Astrocyte (in vitro differentiated cells and primary cell): ENCODE measurements at regions not wholly inside any gene's neighbourhood (a gene's known extent, or its start where the extent isn't known, plus 50 kb on each side); places are given as distances from the start of the nearest gene placed in this dataset.

Source experiments
- DNase-seq: peaks from one replicate; pipeline ENCODE4 v3.0.0-alpha.2; 2010; ENCODE audit warnings: low read depth
- FAIRE-seq: peaks from 2 replicates; lab custom pipeline; 2011; peaks lifted over from hg19 to GRCh38; lab: Jason Lieb, UNC
- H2AFZ ChIP-seq: 2 replicates; pipeline ENCODE4 v1.6.0; 2012; ENCODE audit warnings: low read depth, low read length, inconsistent platforms
- H3K27ac ChIP-seq: 2 replicates; pipeline ENCODE4 v1.5.1; 2011; ENCODE audit warnings: low read depth, low read length, inconsistent platforms
- H3K27me3 ChIP-seq: 2 replicates; pipeline ENCODE4 v1.6.0; 2011; ENCODE audit warnings: low read length, inconsistent platforms; ENCODE audit not compliant: insufficient read depth
- H3K36me3 ChIP-seq: 2 replicates; pipeline ENCODE4 v1.5.1; 2011; ENCODE audit warnings: low read length, inconsistent platforms; ENCODE audit not compliant: insufficient read depth
- H3K4me1 ChIP-seq: 2 replicates; pipeline ENCODE4 v1.5.1; 2011; ENCODE audit warnings: low read length, inconsistent platforms; ENCODE audit not compliant: insufficient read depth
- H3K4me2 ChIP-seq: 2 replicates; pipeline ENCODE4 v1.6.0; 2012; ENCODE audit warnings: low read length, inconsistent platforms
- H3K4me3 ChIP-seq: 2 replicates; pipeline ENCODE4 v1.5.1; 2011; ENCODE audit warnings: low read depth, mild to moderate bottlenecking, low read length, inconsistent platforms; ENCODE audit not compliant: insufficient read depth
- H3K79me2 ChIP-seq: 2 replicates; pipeline ENCODE4 v1.6.0; 2012; ENCODE audit warnings: mild to moderate bottlenecking, low read length, inconsistent platforms; ENCODE audit not compliant: insufficient read depth
- H3K9ac ChIP-seq: 2 replicates; pipeline ENCODE4 v1.6.0; 2012; ENCODE audit warnings: mild to moderate bottlenecking, low read length, inconsistent platforms
- H3K9me3 ChIP-seq: 2 replicates; pipeline ENCODE4 v1.5.1; 2012; ENCODE audit warnings: low read depth, mild to moderate bottlenecking, low read length, inconsistent platforms; ENCODE audit not compliant: insufficient read depth
- H4K20me1 ChIP-seq: 2 replicates; pipeline ENCODE4 v1.6.0; 2012; ENCODE audit warnings: low read length, inconsistent platforms; ENCODE audit not compliant: insufficient read depth
- H3K27ac Mint-ChIP-seq: one replicate; pipeline ENCODE4 v1.8.0; 2021; ENCODE audit warnings: mild to moderate bottlenecking, mixed read lengths; ENCODE audit not compliant: unreplicated experiment
- H3K27me3 Mint-ChIP-seq: one replicate; pipeline ENCODE4 v1.8.0; 2021; ENCODE audit warnings: low read depth, mixed read lengths; ENCODE audit not compliant: unreplicated experiment
- H3K36me3 Mint-ChIP-seq: one replicate; pipeline ENCODE4 v1.8.0; 2021; ENCODE audit warnings: low read depth, mixed read lengths; ENCODE audit not compliant: unreplicated experiment
- H3K4me1 Mint-ChIP-seq: one replicate; pipeline ENCODE4 v1.8.0; 2021; ENCODE audit warnings: low read depth, mixed read lengths; ENCODE audit not compliant: unreplicated experiment
- H3K4me3 Mint-ChIP-seq: one replicate; pipeline ENCODE4 v1.8.0; 2021; ENCODE audit warnings: mild to moderate bottlenecking, moderate library complexity, mixed read lengths; ENCODE audit not compliant: unreplicated experiment
- H3K9me3 Mint-ChIP-seq: one replicate; pipeline ENCODE4 v1.8.0; 2021; ENCODE audit warnings: mild to moderate bottlenecking, mixed read lengths; ENCODE audit not compliant: unreplicated experiment
- CTCF ChIP-seq: IDR thresholded peaks from 2 replicates; pipeline ENCODE4 v1.5.1; 2011; ENCODE audit warnings: low read depth, mild to moderate bottlenecking, inconsistent platforms, low read length, moderate library complexity; ENCODE audit not compliant: insufficient read depth
- EZH2 ChIP-seq: IDR thresholded peaks from 2 replicates; pipeline ENCODE4 v1.6.1; 2012; ENCODE audit warnings: mild to moderate bottlenecking, low read length, inconsistent platforms; ENCODE audit not compliant: insufficient read depth

GRCh38 chr14:59017285-59017965 is 171.0 kb upstream of the DAAM1 start:
- H3K4me3 Mint-ChIP-seq, result no peak overlapping the region
- H3K27ac Mint-ChIP-seq, result no peak overlapping the region
- H3K4me1 ChIP-seq, result no peaks in the 10 kb centered on the region
- H3K9me3 ChIP-seq, result peaks cover 4% of the 10 kb centered on the region
- no peaks in the 10 kb centered on the region for H3K79me2 ChIP-seq
- H3K27ac ChIP-seq, result no peak overlapping the region
- peak; percentile 24 for DNase-seq
- no peaks in the 10 kb centered on the region for H3K36me3 Mint-ChIP-seq
- H3K27me3 ChIP-seq, result no peaks in the 10 kb centered on the region
- H3K4me3 ChIP-seq, result no peak overlapping the region
- no peak overlapping the region for H2AFZ ChIP-seq
- H3K4me2 ChIP-seq, result no peak overlapping the region
- H4K20me1 ChIP-seq, result no peaks in the 10 kb centered on the region
- FAIRE-seq, result no peak
- H3K27me3 Mint-ChIP-seq, result peaks cover 2% of the 10 kb centered on the region
- H3K36me3 ChIP-seq, result no peaks in the 10 kb centered on the region
- TF ChIP-seq EZH2 (no peak), CTCF (no peak)
- peaks cover 17% of the 10 kb centered on the region for H3K9me3 Mint-ChIP-seq
- peaks cover 3% of the 10 kb centered on the region for H3K4me1 Mint-ChIP-seq
- H3K9ac ChIP-seq, result no peak overlapping the region

- Histone ChIP-seq H4K20me1 (no peaks in the 10 kb centered on the region), H3K9ac (no peak overlapping the region), H3K27me3 (no peaks in the 10 kb centered on the region), H3K9me3 (peaks cover 4% of the 10 kb centered on the region), H3K79me2 (no peaks in the 10 kb centered on the region), H3K27ac (no peak overlapping the region), H2AFZ (no peak overlapping the region), H3K4me2 (no peak overlapping the region), H3K4me3 (no peak overlapping the region), H3K36me3 (no peaks in the 10 kb centered on the region), H3K4me1 (no peaks in the 10 kb centered on the region)
- TF ChIP-seq CTCF (no peak), EZH2 (no peak)
- FAIRE-seq, result no peak
- Mint-ChIP-seq H3K9me3 (peaks cover 9% of the 10 kb centered on the region), H3K27ac (no peak overlapping the region), H3K4me1 (peaks cover 3% of the 10 kb centered on the region), H3K36me3 (no peaks in the 10 kb centered on the region), H3K27me3 (peaks cover 2% of the 10 kb centered on the region), H3K4me3 (no peak overlapping the region)
- DNase-seq, result no peak
These were observed 170.0 kb upstream of the DAAM1 start for GRCh38 chr14:59018460-59018859.

GRCh38 chr14:59018978-59019377 is 169.5 kb upstream of the DAAM1 start:
- Histone ChIP-seq H3K79me2 (no peaks in the 10 kb centered on the region), H3K27ac (no peak overlapping the region)
- peaks cover 2% of the 10 kb centered on the region for H3K27me3 Mint-ChIP-seq

More at GRCh38 chr14:59018978-59019377, 169.5 kb upstream of the DAAM1 start:
- no peak overlapping the region for H3K4me3 Mint-ChIP-seq
- no peak overlapping the region for H3K9ac ChIP-seq
- H2AFZ ChIP-seq, result no peak overlapping the region
- no peaks in the 10 kb centered on the region for H3K4me1 ChIP-seq
- DNase-seq (no peak), FAIRE-seq (no peak)
- H3K9me3 ChIP-seq, result no peaks in the 10 kb centered on the region
- no peak overlapping the region for H3K27ac Mint-ChIP-seq
- no peak for TF ChIP-seq EZH2
- peak; percentile 11 for TF ChIP-seq CTCF
- peaks cover 3% of the 10 kb centered on the region for H3K4me1 Mint-ChIP-seq
- H3K4me2 ChIP-seq, result no peak overlapping the region
- no peaks in the 10 kb centered on the region for H4K20me1 ChIP-seq
- H3K36me3 ChIP-seq, result no peaks in the 10 kb centered on the region
- H3K27me3 ChIP-seq, result no peaks in the 10 kb centered on the region
- H3K4me3 ChIP-seq, result no peak overlapping the region
- no peaks in the 10 kb centered on the region for H3K36me3 Mint-ChIP-seq
- H3K9me3 Mint-ChIP-seq, result peaks cover 4% of the 10 kb centered on the region
